ENCODE measurements at regions not wholly inside any gene's neighbourhood (a gene's known extent, or its start where the extent isn't known, plus 50 kb on each side); places are given as distances from the start of the nearest gene placed in this dataset.

DNA sequence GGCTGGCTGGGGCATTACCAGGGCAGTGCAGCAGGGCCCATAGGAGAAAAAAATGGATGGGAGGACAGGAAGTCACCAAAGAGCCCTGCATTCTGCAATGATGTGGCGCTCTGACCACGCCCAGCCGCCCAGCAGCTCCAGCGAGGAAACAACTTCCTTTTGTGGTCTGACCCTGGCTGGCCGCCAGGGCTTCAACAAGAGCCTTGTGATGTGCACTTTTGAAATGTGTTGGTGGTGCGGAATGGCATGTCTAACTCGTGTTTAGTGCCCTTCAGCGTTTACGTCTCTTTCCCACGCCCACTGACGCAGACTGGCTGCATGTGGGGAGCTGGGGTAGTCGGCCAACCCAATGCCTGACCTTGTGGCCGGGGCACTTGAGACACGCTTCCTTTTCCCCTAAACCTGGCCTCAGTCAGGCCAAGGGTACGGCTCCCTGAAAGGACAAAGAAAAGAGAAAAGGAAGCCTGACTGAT lies 81.9 kb upstream of the CTNNB1 start:
- peak; percentile 88 for DNase-seq

DNA sequence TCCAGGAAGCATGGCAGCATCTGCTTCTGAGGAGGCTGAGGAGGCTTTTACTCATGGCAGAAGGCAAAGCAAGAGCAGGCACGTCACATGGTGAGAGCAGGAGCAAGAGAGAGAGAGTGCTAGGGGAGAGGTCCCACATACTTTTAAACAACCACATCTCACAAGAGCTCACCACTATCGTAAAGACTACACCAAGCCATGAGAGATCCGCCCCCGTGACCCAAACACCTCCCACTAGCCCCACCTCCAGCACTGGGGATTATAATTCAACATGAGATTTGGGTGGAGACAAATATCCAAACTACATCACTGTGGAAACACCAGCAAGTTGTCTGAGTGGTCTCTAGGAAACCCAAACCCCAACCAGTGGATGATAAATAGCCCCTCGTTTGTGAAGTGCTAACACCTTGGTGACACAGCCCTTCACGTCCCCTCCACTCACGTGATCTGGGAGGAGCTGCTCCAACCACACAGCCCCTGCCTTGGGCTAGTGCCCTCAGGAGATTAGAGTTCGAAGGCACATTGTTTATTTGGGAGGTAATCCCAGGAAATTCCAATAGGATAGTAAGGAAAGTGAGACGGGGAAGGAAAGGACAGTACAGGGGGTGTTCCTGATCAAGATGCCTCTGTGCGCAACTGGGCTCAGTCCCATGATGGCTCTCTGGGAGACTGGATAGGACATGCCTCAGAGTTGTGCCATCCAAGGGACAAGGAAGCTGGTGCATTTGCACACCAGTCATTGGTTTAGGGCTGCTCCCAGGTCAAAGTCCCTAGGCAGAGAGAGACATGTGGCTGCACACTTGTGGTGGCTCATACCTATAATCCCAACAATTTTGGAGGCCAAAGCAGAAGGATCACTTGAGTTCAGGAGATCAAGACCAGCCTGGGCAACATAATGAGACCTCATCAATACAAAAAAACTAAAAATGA lies 80.6 kb upstream of the CTNNB1 start:
- no peak for DNase-seq

DNA sequence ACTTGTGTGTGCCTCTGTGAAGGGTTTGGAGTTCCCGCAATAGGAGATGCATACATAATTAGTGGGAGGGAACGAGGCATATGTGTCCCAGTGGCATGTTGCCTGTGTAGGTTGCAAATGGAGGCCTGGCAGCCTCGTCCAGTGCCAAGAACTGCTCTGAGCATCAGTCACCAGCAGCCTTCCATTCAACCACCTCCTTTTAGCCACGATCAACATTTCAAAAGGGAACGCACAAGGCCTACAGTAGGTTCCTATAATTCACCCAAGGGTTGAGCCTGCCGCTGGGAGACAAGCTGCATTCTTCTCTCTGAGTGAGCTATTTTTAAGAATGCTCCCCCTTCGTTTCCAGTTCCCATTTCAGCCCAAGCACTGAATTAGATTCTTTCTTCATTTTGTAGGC lies 78.8 kb upstream of the CTNNB1 start:
- no peak for DNase-seq

DNA sequence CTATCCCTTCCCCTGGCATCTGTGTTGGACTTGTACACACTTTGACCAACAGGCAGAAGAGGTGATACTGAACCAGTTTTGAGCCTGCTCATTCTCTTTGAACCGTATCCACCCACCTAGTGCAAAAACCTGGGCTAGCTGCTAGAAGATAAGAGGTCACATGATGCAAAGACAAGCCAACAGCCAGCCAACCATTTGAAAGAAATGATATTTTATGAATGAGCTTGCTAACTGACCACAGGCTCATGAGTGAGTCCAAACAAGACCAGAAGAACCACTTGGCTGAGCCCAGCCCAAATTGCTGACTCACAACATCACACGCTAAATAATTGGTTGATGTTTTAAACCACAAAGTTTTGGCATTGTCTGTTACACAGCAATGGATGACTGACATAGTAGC lies 74.0 kb upstream of the CTNNB1 start:
- DNase-seq = no peak

DNA sequence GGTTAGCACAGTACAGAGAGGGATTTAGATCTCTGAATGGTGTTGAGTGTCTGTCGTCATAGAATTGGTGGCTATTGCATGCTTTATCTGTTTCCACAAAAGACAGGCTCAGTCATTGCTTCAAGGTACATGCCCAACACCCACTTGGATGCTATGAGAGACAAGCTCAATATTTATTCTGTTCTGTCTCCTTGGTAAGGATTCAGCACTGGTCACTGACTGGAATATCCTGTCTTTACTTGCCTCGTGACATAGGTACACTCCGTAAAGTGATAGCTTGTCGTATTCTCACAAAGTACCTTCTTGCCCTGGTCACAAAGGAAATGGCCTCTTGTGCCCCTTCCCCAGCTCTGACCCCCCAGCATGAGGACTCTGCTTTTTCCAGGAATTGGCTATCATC lies 72.8 kb upstream of the CTNNB1 start:
- DNase-seq = no peak

DNA sequence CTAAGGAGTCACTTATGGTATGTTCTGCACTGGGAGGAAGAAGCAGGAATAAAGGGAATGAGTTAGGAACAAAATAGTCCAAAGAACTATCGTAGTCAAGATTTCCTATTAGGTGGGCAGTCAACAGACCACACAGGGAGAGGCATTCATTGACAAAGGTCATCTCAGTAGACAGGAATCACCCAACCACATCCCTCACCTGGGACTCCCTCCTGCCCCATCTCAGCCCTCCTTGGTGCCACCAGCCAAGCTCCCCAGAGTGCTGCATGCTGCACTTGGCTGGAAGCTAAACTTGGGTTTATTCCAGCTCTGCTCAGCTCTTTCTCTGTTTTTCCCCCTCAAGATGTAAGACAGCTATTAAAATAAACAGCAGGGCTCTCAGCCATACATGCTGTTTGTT lies 72.3 kb upstream of the CTNNB1 start:
- DNase-seq = no peak

DNA sequence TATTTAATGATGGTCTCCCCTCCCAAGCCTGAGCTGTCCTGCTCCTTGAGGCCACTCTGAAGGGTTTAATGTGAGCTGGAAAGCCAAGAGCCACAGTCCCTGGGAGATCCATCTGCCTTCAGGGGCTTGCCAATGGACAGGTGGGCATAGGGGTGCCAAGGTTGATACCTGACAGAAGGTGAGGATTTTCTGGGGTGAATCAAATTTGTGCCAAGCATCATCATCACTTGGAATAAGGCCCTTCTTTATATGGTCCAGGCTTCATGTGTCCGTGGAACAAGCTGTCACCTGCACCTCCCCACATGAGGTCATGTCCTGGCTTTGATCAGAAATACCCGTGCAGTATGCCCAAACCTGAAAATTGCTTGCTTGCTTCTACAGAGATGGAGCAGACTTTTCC lies 71.9 kb upstream of the CTNNB1 start:
- no peak for DNase-seq

DNA sequence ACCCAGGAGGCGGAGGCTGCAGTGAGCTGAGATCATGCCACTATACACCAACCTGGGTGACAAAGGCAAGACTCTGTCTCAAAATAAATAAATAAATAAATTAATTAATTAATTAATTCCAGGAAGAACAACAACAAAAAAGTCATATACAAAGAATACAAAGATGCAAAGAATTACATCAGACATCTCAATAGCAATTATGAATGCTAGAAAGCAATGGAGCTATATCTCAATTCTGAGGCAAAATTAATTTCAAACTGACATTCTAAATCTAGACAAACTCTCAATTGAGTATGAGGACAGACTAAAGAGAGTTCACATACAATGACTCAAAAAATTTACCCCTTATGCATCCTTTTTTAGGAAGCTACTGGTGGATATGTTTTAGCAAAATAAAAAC lies 69.6 kb upstream of the CTNNB1 start:
- DNase-seq = no peak

DNA sequence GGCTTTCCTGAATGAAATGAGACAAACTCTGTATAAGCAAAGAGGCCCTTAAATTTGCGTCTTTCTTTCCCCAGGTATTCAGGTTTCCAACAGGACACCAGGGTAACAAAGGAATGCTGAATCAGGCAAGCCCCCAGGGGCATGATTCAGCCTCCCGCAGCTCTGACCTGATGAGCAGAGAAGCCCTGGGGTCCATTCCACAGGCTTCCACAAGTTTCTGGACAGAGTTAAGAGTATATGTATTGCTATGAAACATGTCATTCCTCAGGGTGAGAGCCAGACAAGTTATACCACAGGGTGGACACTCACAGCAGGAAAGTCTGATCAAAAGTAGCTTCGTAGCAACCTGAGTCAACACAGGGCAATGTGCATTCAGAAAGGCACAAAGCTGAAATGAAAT lies 68.1 kb upstream of the CTNNB1 start:
- DNase-seq = no peak

DNA sequence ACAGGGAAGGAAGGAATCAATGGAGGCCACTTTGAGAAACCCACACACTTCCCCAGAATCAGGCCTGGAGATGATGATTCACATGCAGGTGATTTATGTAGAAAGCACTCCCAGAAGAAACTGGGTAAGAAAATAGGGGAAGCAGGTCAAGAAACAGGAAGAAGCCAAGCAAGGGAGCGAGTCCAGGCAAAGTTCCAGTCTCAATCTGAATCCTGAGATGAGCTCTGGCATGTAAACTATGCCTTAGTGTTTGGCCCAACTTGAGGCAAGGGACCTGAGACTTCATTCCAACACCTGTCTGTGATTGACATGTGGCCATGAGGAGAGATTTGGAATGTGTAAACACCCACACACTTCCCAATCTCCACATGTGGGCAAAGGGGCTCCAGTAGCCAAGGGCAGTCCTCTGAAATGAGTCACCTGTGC lies 61.6 kb upstream of the CTNNB1 start:
- DNase-seq = no peak

DNA sequence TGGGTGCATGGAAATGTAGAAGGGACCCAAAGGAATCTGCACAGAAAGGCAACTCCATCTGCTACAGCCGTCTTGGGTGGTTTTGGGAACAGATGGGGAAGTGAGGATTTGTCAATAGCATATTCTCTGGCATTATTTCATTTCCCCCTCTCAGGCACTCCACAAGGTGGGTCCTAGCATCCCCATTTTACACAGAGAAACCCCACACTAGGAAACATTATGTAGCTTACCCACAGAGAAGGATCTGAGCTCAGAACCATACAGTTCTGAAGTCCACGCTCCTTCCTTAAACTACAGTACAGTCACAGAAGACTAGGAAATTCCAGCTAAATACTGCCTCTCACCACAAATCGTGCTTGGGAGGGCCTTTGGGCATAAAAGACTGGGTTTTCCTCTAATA lies 61.2 kb upstream of the CTNNB1 start:
- DNase-seq = no peak

DNA sequence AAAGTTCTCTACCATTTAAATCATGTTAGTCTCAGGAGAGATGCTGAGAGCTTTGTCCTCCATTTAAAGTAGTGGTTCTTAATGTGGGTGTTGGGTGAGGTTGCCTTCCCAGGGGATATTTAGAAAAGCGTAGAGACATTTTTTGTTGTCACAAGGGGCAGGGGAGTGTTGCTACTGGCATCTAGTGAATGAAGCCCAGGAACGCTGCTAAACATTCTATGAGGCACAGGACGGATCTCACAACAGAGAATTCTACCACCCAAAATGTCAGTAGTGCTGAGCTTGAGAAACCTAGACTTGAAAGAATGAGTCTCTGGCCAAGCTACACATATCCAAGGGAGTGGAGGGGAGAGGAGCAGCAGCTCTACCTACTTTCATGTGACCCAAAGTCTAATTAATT lies 60.7 kb upstream of the CTNNB1 start:
- no peak for DNase-seq

DNA sequence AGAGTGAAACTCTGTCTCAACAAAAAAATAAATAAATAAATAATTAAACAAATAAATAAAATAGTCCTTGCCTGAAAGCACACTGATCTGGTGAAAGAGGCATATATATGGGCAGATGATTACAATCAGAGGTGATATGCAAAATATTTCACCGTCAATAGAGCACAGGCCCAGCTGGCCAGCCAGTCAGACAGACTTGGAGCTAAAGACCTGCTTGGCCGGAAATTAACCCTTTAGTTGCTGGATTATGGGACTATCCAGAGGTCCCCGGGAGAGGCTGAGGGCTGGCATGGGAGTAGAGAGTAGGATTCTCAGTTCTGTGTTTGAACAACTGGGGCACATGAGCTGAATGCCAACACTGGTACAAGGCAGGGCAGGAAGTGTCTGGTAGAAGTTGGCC lies 59.1 kb upstream of the CTNNB1 start:
- DNase-seq = no peak

GRCh38 chr3:41141433-41142167 lies 57.7 kb upstream of the CTNNB1 start:
- no peak for DNase-seq

DNA sequence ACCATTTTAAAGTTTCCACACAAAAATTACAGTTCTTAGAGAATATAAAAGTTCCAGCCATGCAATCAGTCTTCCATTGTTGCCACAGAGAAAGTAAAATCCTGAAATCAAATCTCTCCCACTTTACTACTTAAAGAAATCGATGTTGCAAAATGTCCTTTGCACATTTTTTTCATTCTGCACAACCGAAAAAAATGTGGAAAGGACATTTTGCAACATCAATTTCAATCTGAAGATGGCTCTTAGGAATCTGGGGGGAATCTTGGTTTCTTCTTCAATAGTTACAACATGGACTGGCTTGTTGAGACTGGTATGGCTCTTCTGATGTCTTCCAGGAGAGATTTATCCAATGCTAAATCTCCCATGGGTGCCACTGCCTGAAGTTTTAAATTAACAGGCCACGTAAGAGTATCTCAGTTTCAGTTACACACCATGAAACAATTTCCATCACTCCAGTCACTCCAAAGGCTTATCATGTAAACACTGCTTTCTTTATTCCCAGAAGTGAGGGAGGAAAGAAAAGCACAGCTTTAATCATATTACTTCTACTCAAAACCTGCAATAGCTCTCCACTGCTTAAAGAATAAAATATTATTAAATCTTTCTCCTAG lies 55.8 kb upstream of the CTNNB1 start:
- no peak for DNase-seq

DNA sequence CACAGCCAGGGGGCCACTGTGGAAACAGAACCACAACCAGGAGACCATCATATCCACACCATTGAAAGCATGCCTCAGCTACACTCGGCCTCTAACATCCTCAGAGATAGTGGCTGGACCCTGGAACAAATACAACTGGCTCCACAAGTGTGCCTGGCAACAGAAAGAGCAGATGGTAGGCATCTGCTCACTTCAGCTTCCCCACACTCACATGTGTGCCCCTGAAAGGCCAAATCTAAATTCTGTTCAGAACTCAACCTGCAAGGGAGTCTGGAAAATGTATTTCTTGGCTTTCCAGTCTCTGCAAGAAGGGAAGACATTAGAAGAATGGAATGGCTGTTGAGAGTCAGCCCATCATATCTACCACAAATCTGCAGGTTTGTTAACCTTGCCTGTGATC lies 54.7 kb upstream of the CTNNB1 start:
- no peak for DNase-seq

DNA sequence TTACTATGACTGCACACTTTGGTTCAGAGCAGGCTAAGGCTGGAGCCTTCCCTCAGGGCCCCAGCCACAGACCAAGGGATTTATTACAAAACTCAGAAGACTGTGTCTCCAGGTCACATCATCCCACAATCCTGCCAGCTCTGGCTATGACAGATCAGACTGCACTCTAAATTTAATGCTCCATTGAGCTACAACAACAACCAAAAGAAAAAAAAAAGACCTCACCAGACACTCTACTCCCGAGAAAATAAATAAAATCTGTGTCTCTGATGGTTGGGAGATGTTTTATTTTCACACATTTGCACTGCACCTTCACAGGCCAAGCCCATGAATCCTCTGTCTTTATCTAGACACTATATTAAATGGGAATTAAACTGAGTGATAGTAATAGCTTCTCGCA lies 50.8 kb upstream of the CTNNB1 start:
- no peak for DNase-seq

- DNase-seq = no peak
These were observed 50.4 kb upstream of the CTNNB1 start for GRCh38 chr3:41148901-41149300.

Data from activated CD4-positive, alpha-beta T cell treated with anti-CD3 and anti-CD28 coated beads, Interleukin-10, Interleukin-2, amounts not matched to agents 100 ng/mL and 50 ng/mL, durations not matched to agents 16 hours and 8 hours (primary cell).